Forelimb muscle (tissue), 1 donor: ENCODE measurements at regions not wholly inside any gene's neighbourhood (a gene's known extent, or its start where the extent isn't known, plus 50 kb on each side); places are given as distances from the start of the nearest gene placed in this dataset.
"Not testable (repeated sequence)": the region's sequence is repeated elsewhere in the genome, so short reads cannot be mapped to it uniquely, and the experiment has no call there.

Source experiments
- DNase-seq: peaks from one replicate; pipeline ENCODE4 v3.0.0-alpha.2; 2013; ENCODE audit warnings: low read depth

GRCh38 chrX:94831364-94831763, 1157.4 kb downstream of the FAM133A start:
- no peak for DNase-seq

- DNase-seq, result no peak
Observed at GRCh38 chrX:94834226-94834625, 1160.2 kb downstream of the FAM133A start.

GRCh38 chrX:94850811-94851210, 1176.8 kb downstream of the FAM133A start:
- DNase-seq, result peak; percentile 24

GRCh38 chrX:94854251-94854650, 1180.2 kb downstream of the FAM133A start:
- DNase-seq, result no peak

GRCh38 chrX:94862470-94862869, 1188.5 kb downstream of the FAM133A start:
- DNase-seq, result not testable (repeated sequence)

- no peak for DNase-seq
Observed at GRCh38 chrX:94871640-94872039, 1197.6 kb downstream of the FAM133A start.

GRCh38 chrX:94901849-94902248, 1227.8 kb downstream of the FAM133A start:
- no peak for DNase-seq

GRCh38 chrX:94908171-94908570, 1234.2 kb downstream of the FAM133A start:
- no peak for DNase-seq

- DNase-seq, result no peak
Observed at GRCh38 chrX:94908648-94909047, 1234.6 kb downstream of the FAM133A start.

- no peak for DNase-seq
Observed at GRCh38 chrX:94914235-94914634, 1240.2 kb downstream of the FAM133A start.

GRCh38 chrX:94932278-94932965, 1258.4 kb downstream of the FAM133A start:
- no peak for DNase-seq

GRCh38 chrX:94936722-94937121, 1262.7 kb downstream of the FAM133A start:
- no peak for DNase-seq

GRCh38 chrX:94937491-94937890, 1263.5 kb downstream of the FAM133A start:
- DNase-seq, result no peak

- DNase-seq, result no peak
Observed at GRCh38 chrX:94942603-94943002, 1268.6 kb downstream of the FAM133A start.

- not testable (repeated sequence) for DNase-seq
Observed at GRCh38 chrX:94946137-94946536, 1272.1 kb downstream of the FAM133A start.

- DNase-seq, result no peak
Observed at GRCh38 chrX:94961730-94962129, 1287.7 kb downstream of the FAM133A start.

- no peak for DNase-seq
Observed at GRCh38 chrX:94977562-94977961, 1303.6 kb downstream of the FAM133A start.

GRCh38 chrX:94977986-94978385, 1304.0 kb downstream of the FAM133A start:
- no peak for DNase-seq
